ENCODE measurements at regions not wholly inside any gene's neighbourhood (a gene's known extent, or its start where the extent isn't known, plus 50 kb on each side); places are given as distances from the start of the nearest gene placed in this dataset.

DNA sequence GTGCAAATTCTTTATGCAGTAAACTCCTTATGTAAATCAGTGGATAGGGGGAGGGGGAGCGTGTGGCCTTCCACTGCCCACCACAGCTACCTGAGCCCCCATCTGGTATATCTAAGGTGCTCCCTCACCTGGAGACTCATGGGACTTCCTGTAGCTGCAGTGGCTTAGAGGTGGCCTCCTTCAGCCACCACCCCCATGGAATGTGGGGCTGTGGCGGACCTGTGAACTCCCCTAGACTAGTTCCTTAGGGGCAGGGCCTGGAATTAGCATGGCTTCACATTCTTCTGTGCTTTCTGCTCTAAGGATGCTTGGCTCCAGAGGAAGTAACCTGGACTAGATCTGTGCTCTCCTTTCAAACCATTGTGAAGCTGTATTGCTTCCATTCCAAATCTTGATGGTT is 550.5 kb upstream of the COBL start:
- POLR2A ChIA-PET, result no interaction called here
- no peaks in the 10 kb centered on the region for H3K4me1 ChIP-seq
- DNase-seq, result no peak
- no peak overlapping the region for H3K27ac Mint-ChIP-seq (ENCODE audit: unreplicated experiment)
- H3K9me3 ChIP-seq, result no peaks in the 10 kb centered on the region
- no peak overlapping the region for H3K4me3 ChIP-seq (ENCODE audit: low read depth, low read length)
- no peaks in the 10 kb centered on the region for H3K36me3 Mint-ChIP-seq (ENCODE audit: insufficient read depth, unreplicated experiment)
- intact Hi-C loops (cut with micrococcal nuclease; ENCODE audit: unreplicated experiment), result no loop called here
- no peaks in the 10 kb centered on the region for H3K27me3 ChIP-seq (replicated peaks; ENCODE audit: control insufficient read depth, insufficient read depth, low read length)
- BruUV-seq (replicated peaks), result no TSS peak
- no peaks in the 10 kb centered on the region for H3K36me3 ChIP-seq (ENCODE audit: control insufficient read depth, insufficient read depth, low read length)
- H3K4me1 Mint-ChIP-seq (ENCODE audit: low read depth, unreplicated experiment), result no peaks in the 10 kb centered on the region
- TF ChIP-seq CTCF (IDR thresholded peaks at IDR 0.05; ENCODE audit: insufficient read depth in 1 of 2, low read depth in 1 of 2, low read length in 1 of 2, severe bottlenecking in 1 of 2, unreplicated experiment in 1 of 2), result no peak
- no peaks in the 10 kb centered on the region for H3K27me3 Mint-ChIP-seq (ENCODE audit: insufficient read depth, unreplicated experiment)
- no peaks in the 10 kb centered on the region for H3K9me3 Mint-ChIP-seq (ENCODE audit: unreplicated experiment)
- CTCF ChIA-PET, result interaction anchor here (1.1 kb wide), 1 partner anchor 69 kb away, joined by 3 read pairs; no protein-coding TSS in a partner anchor
- no peak overlapping the region for H3K4me3 Mint-ChIP-seq (ENCODE audit: unreplicated experiment)

DNA sequence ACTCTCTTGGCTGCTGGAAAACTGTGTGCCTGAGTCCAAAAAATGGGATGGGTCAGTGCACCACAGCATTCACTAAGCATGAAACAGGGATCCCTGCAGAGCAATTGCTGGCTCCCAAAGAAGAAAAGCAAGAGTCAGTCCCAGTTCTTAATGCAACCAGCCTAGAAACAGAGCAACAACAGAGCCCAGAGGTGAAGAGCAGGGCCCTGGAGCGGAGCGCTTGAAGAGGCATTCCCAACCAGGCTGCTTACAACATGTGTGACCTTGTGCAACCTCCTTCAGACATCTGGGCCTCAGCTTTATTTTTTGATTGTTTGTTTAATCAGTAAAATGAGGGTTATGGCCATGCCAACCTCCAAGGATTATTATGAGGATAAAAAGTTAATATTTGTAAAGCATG is 543.7 kb upstream of the COBL start:
- Histone ChIP-seq H3K36me3 (ENCODE audit: control insufficient read depth, insufficient read depth, low read length) (no peaks in the 10 kb centered on the region), H3K27me3 (replicated peaks; ENCODE audit: control insufficient read depth, insufficient read depth, low read length) (no peaks in the 10 kb centered on the region), H3K4me1 (no peaks in the 10 kb centered on the region), H3K4me3 (ENCODE audit: low read depth, low read length) (no peak overlapping the region), H3K9me3 (peaks cover 9% of the 10 kb centered on the region)
- Mint-ChIP-seq H3K36me3 (ENCODE audit: insufficient read depth, unreplicated experiment) (no peaks in the 10 kb centered on the region), H3K9me3 (ENCODE audit: unreplicated experiment) (no peaks in the 10 kb centered on the region), H3K27ac (ENCODE audit: unreplicated experiment) (no peak overlapping the region), H3K27me3 (ENCODE audit: insufficient read depth, unreplicated experiment) (no peaks in the 10 kb centered on the region), H3K4me1 (ENCODE audit: low read depth, unreplicated experiment) (no peaks in the 10 kb centered on the region), H3K4me3 (ENCODE audit: unreplicated experiment) (no peak overlapping the region)
- no peak for TF ChIP-seq CTCF (IDR thresholded peaks at IDR 0.05; ENCODE audit: insufficient read depth in 1 of 2, low read depth in 1 of 2, low read length in 1 of 2, severe bottlenecking in 1 of 2, unreplicated experiment in 1 of 2)
- CTCF ChIA-PET, result no interaction called here
- no TSS peak for BruUV-seq (replicated peaks)
- DNase-seq, result no peak
- POLR2A ChIA-PET, result no interaction called here
- intact Hi-C loops (cut with micrococcal nuclease; ENCODE audit: unreplicated experiment), result no loop called here

GRCh38 chr7:51850126-51850525 is 533.5 kb upstream of the COBL start:
- peaks cover 18% of the 10 kb centered on the region for H3K9me3 Mint-ChIP-seq (ENCODE audit: unreplicated experiment)
- ChIA-PET POLR2A (no interaction called here), CTCF (no interaction called here)
- no peaks in the 10 kb centered on the region for H3K27me3 ChIP-seq (replicated peaks; ENCODE audit: control insufficient read depth, insufficient read depth, low read length)
- intact Hi-C loops (cut with micrococcal nuclease; ENCODE audit: unreplicated experiment), result no loop called here
- TF ChIP-seq CTCF (IDR thresholded peaks at IDR 0.05; ENCODE audit: insufficient read depth in 1 of 2, low read depth in 1 of 2, low read length in 1 of 2, severe bottlenecking in 1 of 2, unreplicated experiment in 1 of 2), result no peak
- peaks cover 13% of the 10 kb centered on the region for H3K9me3 ChIP-seq
- no peaks in the 10 kb centered on the region for H3K36me3 Mint-ChIP-seq (ENCODE audit: insufficient read depth, unreplicated experiment)
- no TSS peak for BruUV-seq (replicated peaks)
- H3K36me3 ChIP-seq (ENCODE audit: control insufficient read depth, insufficient read depth, low read length), result no peaks in the 10 kb centered on the region
- H3K4me1 ChIP-seq, result peaks cover 9% of the 10 kb centered on the region; the same call in 1 of the 2 replicates
- H3K27me3 Mint-ChIP-seq (ENCODE audit: insufficient read depth, unreplicated experiment), result no peaks in the 10 kb centered on the region
- H3K4me3 Mint-ChIP-seq (ENCODE audit: unreplicated experiment), result no peak overlapping the region
- H3K4me1 Mint-ChIP-seq (ENCODE audit: low read depth, unreplicated experiment), result no peaks in the 10 kb centered on the region
- no peak overlapping the region for H3K27ac Mint-ChIP-seq (ENCODE audit: unreplicated experiment)
- DNase-seq, result no peak
- H3K4me3 ChIP-seq (ENCODE audit: low read depth, low read length), result no peak overlapping the region

Data from Caco-2 (cell line).